HUES6 (cell line): ENCODE measurements at regions not wholly inside any gene's neighbourhood (a gene's known extent, or its start where the extent isn't known, plus 50 kb on each side); places are given as distances from the start of the nearest gene placed in this dataset.

Source experiments
- H3K27ac ChIP-seq: 2 replicates; pipeline ENCODE4 v1.7.0; 2013; ENCODE audit warnings: low read depth, mild to moderate bottlenecking, low read length, inconsistent platforms
- H3K27me3 ChIP-seq: 2 replicates; pipeline ENCODE4 v1.6.1; 2013; ENCODE audit warnings: low read length; ENCODE audit not compliant: control insufficient read depth, insufficient read depth
- H3K36me3 ChIP-seq: 2 replicates; pipeline ENCODE4 v1.6.1; 2013; ENCODE audit warnings: low read length; ENCODE audit not compliant: control insufficient read depth, insufficient read depth
- H3K4me1 ChIP-seq: 2 replicates; pipeline ENCODE4 v1.6.1; 2013; ENCODE audit warnings: low read length; ENCODE audit not compliant: control insufficient read depth, insufficient read depth
- H3K4me3 ChIP-seq: 2 replicates; pipeline ENCODE4 v1.5.1; 2013; ENCODE audit warnings: low read depth, low read length
- H3K9ac ChIP-seq: one replicate; pipeline ENCODE4 v1.6.1; 2013; ENCODE audit warnings: mild to moderate bottlenecking, low read length
- H3K9me3 ChIP-seq: 2 replicates; pipeline ENCODE4 v1.6.1; 2013; ENCODE audit warnings: low read depth, low read length; ENCODE audit not compliant: control insufficient read depth, insufficient read depth

DNA sequence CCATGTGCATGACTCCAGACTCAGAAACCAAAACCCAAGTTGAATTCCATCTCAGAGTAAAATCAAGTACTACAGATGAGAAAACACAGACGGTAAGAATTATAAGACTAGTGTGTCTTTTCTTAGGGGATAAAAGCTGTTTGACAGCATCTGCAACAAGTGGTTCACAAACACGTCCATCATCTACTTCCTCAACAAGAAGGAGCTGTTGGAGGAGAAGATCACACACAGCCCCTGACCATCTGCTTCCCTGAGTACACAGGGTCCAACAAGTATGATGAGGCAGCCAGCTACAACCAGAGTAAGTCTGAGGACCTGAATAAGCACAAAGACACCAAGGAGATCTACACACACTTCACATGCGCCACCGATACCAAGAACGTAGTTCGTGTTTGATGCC, 110.7 kb upstream of the ATF7IP start:
- Histone ChIP-seq H3K9ac (no peak overlapping the region), H3K4me3 (no peak overlapping the region), H3K36me3 (no peaks in the 10 kb centered on the region), H3K27ac (no peak overlapping the region), H3K27me3 (no peaks in the 10 kb centered on the region), H3K9me3 (peaks cover 6% of the 10 kb centered on the region; the same call in 1 of the 2 replicates), H3K4me1 (peaks cover 27% of the 10 kb centered on the region)

DNA sequence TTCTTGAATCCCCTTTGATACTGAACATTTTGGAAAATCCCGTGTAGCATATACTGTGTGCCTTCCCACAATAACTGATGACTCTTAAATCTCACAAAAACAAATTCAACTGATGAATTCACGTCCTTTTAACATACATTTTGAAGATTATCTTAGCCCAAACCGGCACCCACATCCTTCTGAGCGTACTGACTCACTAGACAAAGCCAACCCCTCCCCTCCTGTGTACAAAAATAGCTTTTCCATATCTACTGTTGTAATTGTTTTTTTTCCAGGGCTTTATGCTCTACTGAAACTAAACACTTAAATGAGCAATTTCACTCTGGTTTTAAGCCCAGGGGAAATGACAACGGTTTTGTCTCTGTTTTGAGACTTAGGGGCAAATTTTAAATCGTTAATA, 109.4 kb upstream of the ATF7IP start:
- Histone ChIP-seq H3K4me1 (peaks cover 38% of the 10 kb centered on the region), H3K4me3 (no peak overlapping the region), H3K9ac (no peak overlapping the region), H3K9me3 (peaks cover 7% of the 10 kb centered on the region; the same call in 1 of the 2 replicates), H3K27ac (peak overlapping the region; percentile 54; the same call in 1 of the 2 replicates), H3K27me3 (no peaks in the 10 kb centered on the region), H3K36me3 (no peaks in the 10 kb centered on the region)

DNA sequence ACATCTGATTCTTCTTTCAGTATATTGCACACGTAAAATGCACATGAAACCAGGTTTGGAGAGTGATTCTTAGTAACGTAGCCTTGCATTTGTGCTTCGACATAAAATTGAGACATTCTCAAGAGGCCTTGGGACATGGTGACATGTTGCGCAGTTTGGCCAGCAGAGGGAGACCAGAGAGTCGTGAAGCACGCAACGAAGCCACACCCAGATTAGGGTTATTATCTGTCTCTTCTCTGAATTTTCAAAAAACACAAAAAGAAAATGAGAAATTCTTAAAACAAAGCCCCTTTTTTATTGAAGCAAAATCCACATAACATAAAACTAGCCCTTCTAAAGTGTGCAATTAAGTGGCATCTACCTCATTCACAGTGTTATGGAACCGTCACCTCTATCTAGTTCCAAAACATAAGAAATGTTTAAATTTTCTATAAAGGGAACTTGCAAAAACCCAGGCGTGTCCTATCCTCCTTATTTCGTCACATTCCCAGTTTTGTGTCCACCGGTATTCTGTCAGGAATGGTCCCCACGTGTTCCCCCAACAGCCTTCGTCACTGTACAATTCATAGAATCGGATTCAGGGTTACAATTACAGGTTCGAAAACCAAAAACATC, 108.8 kb upstream of the ATF7IP start:
- peak overlapping the region; percentile 81 for H3K9ac ChIP-seq
- no peaks in the 10 kb centered on the region for H3K27me3 ChIP-seq
- H3K27ac ChIP-seq = peak overlapping the region; percentile 98
- peak overlapping the region; percentile 26; the same call in 1 of the 2 replicates for H3K4me3 ChIP-seq
- H3K4me1 ChIP-seq = peaks cover 42% of the 10 kb centered on the region
- H3K36me3 ChIP-seq = no peaks in the 10 kb centered on the region
- H3K9me3 ChIP-seq = peaks cover 6% of the 10 kb centered on the region; the same call in 1 of the 2 replicates

DNA sequence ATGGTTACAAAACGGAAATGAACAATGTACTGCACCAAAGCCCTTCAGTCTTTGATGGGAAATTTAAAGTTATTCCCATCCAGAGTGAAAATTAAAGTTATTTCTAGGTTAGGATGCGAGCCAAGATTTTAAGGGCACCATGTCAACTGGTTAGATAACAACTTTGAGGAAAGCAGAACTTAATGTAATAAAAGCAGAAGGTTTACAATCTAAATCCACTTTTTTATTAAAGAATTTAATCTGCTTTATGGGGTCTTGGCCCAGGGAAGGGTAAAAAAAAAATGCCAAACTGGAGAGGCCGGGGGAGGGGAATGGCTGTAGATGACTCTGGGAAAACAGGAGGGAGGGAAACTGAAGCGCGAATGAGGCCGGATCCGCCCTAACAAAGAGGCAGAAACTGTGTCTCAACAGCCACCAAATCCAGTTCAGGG, 108.2 kb upstream of the ATF7IP start:
- H3K4me1 ChIP-seq = peaks cover 47% of the 10 kb centered on the region
- H3K27me3 ChIP-seq = no peaks in the 10 kb centered on the region
- peak overlapping the region; percentile 81 for H3K9ac ChIP-seq
- H3K36me3 ChIP-seq = no peaks in the 10 kb centered on the region
- H3K9me3 ChIP-seq = peaks cover 6% of the 10 kb centered on the region; the same call in 1 of the 2 replicates
- H3K27ac ChIP-seq = peak overlapping the region; percentile 98
- peak overlapping the region; percentile 26; the same call in 1 of the 2 replicates for H3K4me3 ChIP-seq

DNA sequence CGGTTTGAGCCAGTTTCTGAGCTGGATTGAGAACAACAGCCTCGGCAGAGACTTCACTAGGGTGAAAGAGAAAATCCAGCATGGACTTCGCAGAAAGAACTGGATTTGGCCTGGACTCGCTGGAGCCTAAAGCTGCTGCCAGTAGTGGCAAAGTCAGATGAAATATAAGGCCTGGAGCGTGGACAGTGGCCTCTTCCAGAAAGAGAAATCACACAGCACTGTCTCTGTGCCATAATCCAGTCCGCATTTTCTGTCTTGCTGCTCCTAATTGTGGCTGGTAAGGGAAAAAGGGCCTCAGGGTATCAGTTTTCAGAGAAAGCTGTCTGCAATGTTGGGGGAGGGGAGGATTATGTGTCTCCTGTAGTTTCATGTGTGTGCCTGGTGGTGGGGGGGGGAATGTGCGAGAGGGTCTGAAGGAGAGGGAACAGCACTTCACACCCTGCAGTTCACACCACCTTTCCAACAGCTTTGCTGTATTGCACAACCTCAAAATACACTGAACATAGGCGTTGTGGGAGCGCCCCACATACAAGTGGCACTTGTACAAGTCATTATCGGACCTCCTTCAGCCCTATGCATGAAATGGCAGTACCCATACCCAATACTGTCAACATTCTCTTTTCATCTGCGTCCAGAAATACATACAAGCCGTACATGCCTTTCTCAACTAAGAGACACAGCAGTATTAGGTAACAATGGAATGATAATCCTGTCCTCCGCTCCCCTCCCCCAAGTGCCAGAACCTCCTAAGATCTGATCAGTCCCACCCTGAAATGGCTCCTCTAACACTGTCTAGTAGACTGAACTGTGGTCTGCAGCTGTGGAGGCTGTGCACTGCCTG, 107.5 kb upstream of the ATF7IP start:
- Histone ChIP-seq H3K9ac (peak overlapping the region; percentile 81), H3K36me3 (no peaks in the 10 kb centered on the region), H3K4me3 (peak overlapping the region; percentile 28), H3K27ac (peak overlapping the region; percentile 98), H3K9me3 (peaks cover 6% of the 10 kb centered on the region; the same call in 1 of the 2 replicates), H3K4me1 (peaks cover 52% of the 10 kb centered on the region), H3K27me3 (no peaks in the 10 kb centered on the region)

DNA sequence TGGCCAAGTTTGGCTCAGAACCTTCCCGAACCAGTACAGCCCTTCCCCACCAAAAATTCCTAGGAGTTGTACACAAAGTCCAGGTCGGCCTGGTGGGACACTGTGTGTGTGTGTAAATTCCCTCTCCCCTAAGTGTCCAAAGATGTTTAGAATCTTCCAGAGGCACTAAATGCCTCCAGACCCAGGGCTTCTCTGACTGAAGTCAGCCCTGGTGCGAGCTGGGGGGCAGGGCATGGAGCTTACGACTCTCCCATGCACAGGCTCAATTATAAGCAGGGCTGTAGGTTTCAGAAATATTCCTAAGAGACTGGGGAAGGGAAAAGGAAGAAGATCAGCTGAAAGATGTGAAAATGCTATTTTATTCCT, 106.9 kb upstream of the ATF7IP start:
- peak overlapping the region; percentile 98 for H3K27ac ChIP-seq
- H3K9ac ChIP-seq = peak overlapping the region; percentile 81
- H3K4me3 ChIP-seq = peak overlapping the region; percentile 28
- H3K4me1 ChIP-seq = peaks cover 52% of the 10 kb centered on the region
- no peaks in the 10 kb centered on the region for H3K36me3 ChIP-seq
- H3K27me3 ChIP-seq = no peaks in the 10 kb centered on the region
- H3K9me3 ChIP-seq = peaks cover 8% of the 10 kb centered on the region; the same call in 1 of the 2 replicates

DNA sequence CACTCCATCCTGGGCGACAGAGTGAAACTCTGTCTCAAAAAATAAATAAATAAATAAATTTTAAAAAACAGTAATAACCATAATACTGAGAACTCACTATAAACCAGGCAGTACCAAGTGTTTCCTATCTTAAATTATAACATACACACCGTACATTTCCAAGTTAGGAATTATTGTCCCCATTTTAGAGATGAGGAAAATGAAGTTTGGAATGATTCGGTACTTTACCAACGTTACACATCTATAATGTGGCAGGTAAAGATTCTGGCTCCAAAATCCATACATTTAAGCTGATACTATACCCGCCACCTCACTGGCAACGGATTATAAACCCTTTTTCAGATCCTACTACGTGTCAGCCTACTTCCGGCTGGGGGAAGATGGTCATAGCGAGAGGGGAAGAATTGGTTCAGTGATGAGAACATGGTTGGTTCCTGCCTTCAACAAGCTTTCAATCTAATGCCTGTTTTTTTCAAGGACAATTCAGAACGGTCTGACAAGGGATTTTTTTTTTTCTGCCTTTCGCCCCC, 105.9 kb upstream of the ATF7IP start:
- no peaks in the 10 kb centered on the region for H3K27me3 ChIP-seq
- H3K4me1 ChIP-seq = peaks cover 52% of the 10 kb centered on the region
- no peaks in the 10 kb centered on the region for H3K36me3 ChIP-seq
- peak overlapping the region; percentile 99 for H3K27ac ChIP-seq
- no peak overlapping the region for H3K4me3 ChIP-seq
- peak overlapping the region; percentile 87 for H3K9ac ChIP-seq
- H3K9me3 ChIP-seq = peaks cover 17% of the 10 kb centered on the region

DNA sequence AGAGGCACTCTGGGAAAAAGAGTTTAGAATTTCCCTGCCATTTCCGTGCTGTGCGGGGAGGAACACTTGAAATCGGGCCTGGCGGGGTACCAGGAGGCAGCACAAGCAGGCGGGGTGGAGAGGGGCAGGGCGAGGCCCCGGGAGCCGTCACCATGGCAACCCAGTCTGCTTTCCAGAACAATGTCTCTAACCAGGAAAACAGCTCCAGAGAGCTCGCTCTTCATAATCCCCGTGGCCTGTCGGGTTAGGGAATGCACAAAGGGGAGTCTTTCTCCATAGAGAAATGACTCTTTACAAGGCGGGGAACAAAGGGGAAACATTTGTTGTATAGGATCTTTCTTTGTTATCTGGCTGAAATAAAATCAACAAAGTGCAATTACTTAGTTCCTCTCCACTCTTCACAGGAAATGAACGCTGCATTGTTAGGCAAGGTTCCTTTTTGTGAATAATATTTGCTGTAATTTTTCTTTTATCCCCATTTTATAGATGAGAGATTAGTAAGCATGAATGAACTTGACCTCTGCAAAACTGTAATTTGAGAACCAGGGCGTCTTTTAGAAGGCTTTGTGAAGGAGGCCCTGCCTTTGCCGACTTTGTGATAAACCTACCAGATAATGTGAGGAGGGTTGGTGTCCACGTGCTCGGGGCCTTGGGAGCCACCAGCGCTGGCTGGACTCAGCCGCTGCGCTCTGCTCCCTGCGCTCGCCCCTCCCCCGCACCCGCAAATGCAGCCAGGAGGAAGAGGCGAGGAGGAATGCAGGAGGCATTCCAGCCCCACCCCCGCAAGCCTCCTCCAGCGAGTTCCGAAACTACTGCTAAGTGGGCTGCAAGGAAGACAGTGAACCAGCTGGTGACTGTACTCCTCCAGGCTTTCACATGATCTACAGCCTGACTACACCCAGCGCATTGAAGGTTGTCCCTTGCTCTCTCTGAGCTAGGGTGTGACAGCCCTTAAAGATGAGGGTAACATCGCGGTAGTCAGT, 105.2 kb upstream of the ATF7IP start:
- peak overlapping the region; percentile 99 for H3K27ac ChIP-seq
- H3K4me1 ChIP-seq = peaks cover 52% of the 10 kb centered on the region

DNA sequence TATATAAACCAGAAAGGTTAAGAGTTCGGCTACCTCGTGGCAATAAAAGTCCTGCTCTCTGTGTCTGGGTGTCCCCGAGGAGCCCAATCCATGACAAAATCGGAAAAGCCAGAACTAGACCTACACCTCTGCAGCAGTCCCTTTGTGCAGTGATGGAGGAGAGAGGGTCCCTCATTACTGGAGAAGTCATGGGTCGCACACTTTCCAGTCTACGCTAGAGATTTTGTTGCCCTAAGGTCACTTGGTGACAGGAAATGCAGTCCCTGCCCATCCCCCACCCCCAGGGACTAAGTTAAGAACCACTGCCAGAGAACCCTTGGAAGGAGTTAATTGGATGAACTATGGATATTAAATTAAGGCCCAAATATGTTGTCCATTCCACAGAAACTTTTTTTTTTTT, 104.4 kb upstream of the ATF7IP start:
- Histone ChIP-seq H3K27ac (peak overlapping the region; percentile 99), H3K27me3 (no peaks in the 10 kb centered on the region), H3K9ac (peak overlapping the region; percentile 87), H3K4me3 (peak overlapping the region; percentile 32), H3K9me3 (peaks cover 22% of the 10 kb centered on the region), H3K36me3 (no peaks in the 10 kb centered on the region), H3K4me1 (peaks cover 50% of the 10 kb centered on the region)

More for the DNA sequence above, 105.2 kb upstream of the ATF7IP start:
- H3K36me3 ChIP-seq = no peaks in the 10 kb centered on the region
- H3K4me3 ChIP-seq = peak overlapping the region; percentile 44
- H3K9ac ChIP-seq = peak overlapping the region; percentile 87
- H3K9me3 ChIP-seq = peaks cover 22% of the 10 kb centered on the region
- H3K27me3 ChIP-seq = no peaks in the 10 kb centered on the region

DNA sequence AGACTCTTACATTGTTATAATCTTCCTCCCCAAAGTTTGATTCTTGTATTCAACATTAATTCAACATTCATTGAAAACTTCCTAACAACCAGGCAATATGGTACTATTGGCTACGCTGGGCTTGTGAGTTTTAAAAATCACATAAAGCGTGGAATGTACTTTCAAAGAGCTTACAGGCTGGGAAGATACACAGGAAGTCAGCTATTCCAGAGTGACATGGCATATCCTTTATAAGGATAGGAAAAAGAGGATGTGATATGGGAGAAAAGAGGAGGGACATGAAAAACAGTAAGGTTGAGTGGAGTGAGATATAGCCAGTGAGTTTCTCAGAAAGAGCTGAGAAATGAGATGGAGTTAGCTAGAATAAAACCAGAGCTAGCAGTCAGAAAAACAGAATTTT, 103.6 kb upstream of the ATF7IP start:
- Histone ChIP-seq H3K4me3 (no peak overlapping the region), H3K9me3 (peaks cover 22% of the 10 kb centered on the region), H3K9ac (no peak overlapping the region), H3K27me3 (no peaks in the 10 kb centered on the region), H3K27ac (peak overlapping the region; percentile 22; the same call in 1 of the 2 replicates), H3K36me3 (no peaks in the 10 kb centered on the region), H3K4me1 (peaks cover 43% of the 10 kb centered on the region)
